ENCODE measurements at regions not wholly inside any gene's neighbourhood (a gene's known extent, or its start where the extent isn't known, plus 50 kb on each side); places are given as distances from the start of the nearest gene placed in this dataset.

DNA sequence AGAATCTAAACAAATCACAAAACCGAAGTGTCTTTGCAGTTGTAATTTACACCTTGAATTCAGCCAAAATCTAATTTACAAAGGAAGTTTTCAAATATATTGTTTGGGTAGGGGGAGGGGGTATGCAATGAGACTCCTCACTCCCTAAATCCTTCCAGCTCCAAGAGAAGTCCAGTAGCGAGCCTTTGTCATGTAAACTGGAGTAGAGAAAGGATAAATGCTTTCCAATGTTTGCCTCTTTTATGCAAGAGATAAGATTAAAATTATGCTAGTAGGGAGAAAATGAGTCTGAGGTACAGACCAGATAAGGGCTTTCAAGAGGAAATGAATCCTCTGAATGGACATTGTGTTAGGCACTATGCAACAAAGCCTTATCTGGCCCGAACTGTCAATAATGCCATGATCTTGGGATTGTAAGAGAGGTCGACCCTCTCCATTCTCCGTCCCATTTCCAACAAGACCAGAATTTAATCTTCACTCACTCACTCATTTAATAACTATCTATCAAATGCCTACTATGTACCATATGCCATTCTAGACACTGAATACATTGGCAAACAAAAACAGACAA is 199.2 kb downstream of the LACC1 start:
- TF ChIP-seq ZNF274 (IDR thresholded peaks at IDR 0.05; ENCODE audit: low read depth, low read length) (no peak), YY1 (IDR thresholded peaks at IDR 0.05; ENCODE audit: insufficient read depth, insufficient read length) (no peak)
